Caki2 (cell line): ENCODE measurements at regions not wholly inside any gene's neighbourhood (a gene's known extent, or its start where the extent isn't known, plus 50 kb on each side); places are given as distances from the start of the nearest gene placed in this dataset.

Experiments used
- DNase-seq: peaks from one replicate; pipeline ENCODE4 v3.0.0-alpha.2; 2015; ENCODE audit warnings: low read depth
- in situ Hi-C: cut with HindIII; loops from 2 replicates; pipeline ENCODE4 v1.10.0; 2016; ENCODE audit warnings: low sequenced_read_pairs, low pct_unique_long_range_greater_than_20kb, mixed read lengths

GRCh38 chr6:105747823-105748405, 338.2 kb upstream of the PRDM1 start:
- in situ Hi-C loops: no loop called here
- no peak for DNase-seq

GRCh38 chr6:105746509-105746908, 339.6 kb upstream of the PRDM1 start:
- DNase-seq: no peak
- in situ Hi-C loops: no loop called here

- in situ Hi-C loops: no loop called here
- no peak for DNase-seq
These were observed 340.0 kb upstream of the PRDM1 start for GRCh38 chr6:105746130-105746505.

GRCh38 chr6:105745464-105746129, 340.5 kb upstream of the PRDM1 start:
- DNase-seq: no peak
- in situ Hi-C loops: no loop called here

GRCh38 chr6:105744815-105745214, 341.3 kb upstream of the PRDM1 start:
- in situ Hi-C loops: no loop called here
- DNase-seq: no peak

GRCh38 chr6:105740946-105741645, 338.2 kb upstream of the PREP start:
- no peak for DNase-seq
- in situ Hi-C loops: no loop called here

- in situ Hi-C loops: no loop called here
- DNase-seq: no peak
These were observed 336.9 kb upstream of the PREP start for GRCh38 chr6:105739764-105740163.

GRCh38 chr6:105733556-105734162, 330.8 kb upstream of the PREP start:
- DNase-seq: no peak
- in situ Hi-C loops: no loop called here

GRCh38 chr6:105728995-105729394, 326.1 kb upstream of the PREP start:
- DNase-seq: no peak

GRCh38 chr6:105726902-105727655, 324.2 kb upstream of the PREP start:
- DNase-seq: no peak
- in situ Hi-C loops: no loop called here

More at GRCh38 chr6:105728995-105729394, 326.1 kb upstream of the PREP start:
- in situ Hi-C loops: no loop called here

- no peak for DNase-seq
- in situ Hi-C loops: no loop called here
These were observed 312.0 kb upstream of the PREP start for GRCh38 chr6:105714846-105715245.

- DNase-seq: peak; percentile 22
- in situ Hi-C loops: no loop called here
These were observed 310.7 kb upstream of the PREP start for GRCh38 chr6:105713474-105714118.

GRCh38 chr6:105711216-105711615, 308.3 kb upstream of the PREP start:
- in situ Hi-C loops: no loop called here
- no peak for DNase-seq

- in situ Hi-C loops: no loop called here
These were observed 302.7 kb upstream of the PREP start for GRCh38 chr6:105705608-105706007.

GRCh38 chr6:105695461-105695860, 292.6 kb upstream of the PREP start:
- in situ Hi-C loops: no loop called here
- no peak for DNase-seq

More at GRCh38 chr6:105705608-105706007, 302.7 kb upstream of the PREP start:
- no peak for DNase-seq

- DNase-seq: no peak
- in situ Hi-C loops: no loop called here
These were observed 289.8 kb upstream of the PREP start for GRCh38 chr6:105692613-105693215.

- in situ Hi-C loops: no loop called here
- no peak for DNase-seq
These were observed 289.1 kb upstream of the PREP start for GRCh38 chr6:105691971-105692370.

- no peak for DNase-seq
- in situ Hi-C loops: no loop called here
These were observed 288.2 kb upstream of the PREP start for GRCh38 chr6:105691081-105691480.
